ENCODE measurements at regions not wholly inside any gene's neighbourhood (a gene's known extent, or its start where the extent isn't known, plus 50 kb on each side); places are given as distances from the start of the nearest gene placed in this dataset.

DNA sequence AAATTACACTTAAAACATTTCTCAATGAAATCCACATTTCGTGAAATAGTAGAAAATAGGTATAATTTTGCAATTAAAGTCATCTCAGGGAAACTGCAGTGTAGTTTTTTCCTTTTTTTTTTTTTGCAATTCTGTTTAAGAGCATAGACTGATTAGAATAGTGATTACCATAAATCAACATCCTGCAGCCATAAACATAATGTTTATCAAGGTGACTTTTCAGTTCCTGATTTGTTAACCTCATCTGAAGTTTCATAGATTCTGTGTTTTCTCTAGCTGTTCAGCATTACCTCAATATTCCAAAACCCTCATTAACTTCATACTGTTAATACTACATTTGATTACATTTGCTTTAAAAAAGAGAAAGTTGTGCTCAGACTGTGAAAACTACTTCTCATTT lies 286.3 kb upstream of the DACH1 start:
- TF ChIP-seq, protein P1, sequence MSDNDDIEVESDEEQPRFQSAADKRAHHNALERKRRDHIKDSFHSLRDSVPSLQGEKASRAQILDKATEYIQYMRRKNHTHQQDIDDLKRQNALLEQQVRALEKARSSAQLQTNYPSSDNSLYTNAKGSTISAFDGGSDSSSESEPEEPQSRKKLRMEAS (IDR thresholded peaks at IDR 0.05): no peak
- TF ChIP-seq EP300 (IDR thresholded peaks at IDR 0.05; ENCODE audit: borderline replicate concordance): no peak
- no peak for TF ChIP-seq FOXM1 (IDR thresholded peaks at IDR 0.05; ENCODE audit: borderline replicate concordance, low read depth)
- TF ChIP-seq TAF1 (IDR thresholded peaks at IDR 0.05; ENCODE audit: low read depth): no peak
- TF ChIP-seq YY1 (IDR thresholded peaks at IDR 0.05; ENCODE audit: low read depth): no peak
- no peak for TF ChIP-seq REST (IDR thresholded peaks at IDR 0.05; ENCODE audit: low read depth)
- TF ChIP-seq, protein P2, sequence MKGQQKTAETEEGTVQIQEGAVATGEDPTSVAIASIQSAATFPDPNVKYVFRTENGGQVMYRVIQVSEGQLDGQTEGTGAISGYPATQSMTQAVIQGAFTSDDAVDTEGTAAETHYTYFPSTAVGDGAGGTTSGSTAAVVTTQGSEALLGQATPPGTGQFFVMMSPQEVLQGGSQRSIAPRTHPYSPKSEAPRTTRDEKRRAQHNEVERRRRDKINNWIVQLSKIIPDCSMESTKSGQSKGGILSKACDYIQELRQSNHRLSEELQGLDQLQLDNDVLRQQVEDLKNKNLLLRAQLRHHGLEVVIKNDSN (IDR thresholded peaks at IDR 0.05): no peak
- TF ChIP-seq TCF12 (IDR thresholded peaks at IDR 0.05; ENCODE audit: low read depth): no peak
- no peak for TF ChIP-seq CEBPB (IDR thresholded peaks at IDR 0.05)
- TF ChIP-seq CREB1 (IDR thresholded peaks at IDR 0.05; ENCODE audit: low read depth): no peak
- TF ChIP-seq TEAD4 (IDR thresholded peaks at IDR 0.05): no peak
